Activated CD8-positive, alpha-beta T cell treated with anti-CD3 and anti-CD28 coated beads for 36 hours (primary cell): ENCODE measurements at regions not wholly inside any gene's neighbourhood (a gene's known extent, or its start where the extent isn't known, plus 50 kb on each side); places are given as distances from the start of the nearest gene placed in this dataset.
"Not testable (repeated sequence)": the region's sequence is repeated elsewhere in the genome, so short reads cannot be mapped to it uniquely, and the experiment has no call there.

Experiments
- ATAC-seq: fragments of 200-7000 bp; cut with Tn5 transposase; one replicate; pipeline ENCODE4 v1.10.0; 2021; ENCODE audit warnings: mild to moderate bottlenecking, moderate library complexity
- CTCF ChIA-PET: fragments of 350-600 bp; sonication (Branson Sonifier 250); formaldehyde crosslinking; loops from one replicate; lab custom pipeline; 2021; ENCODE audit warnings: antibody characterized with exemption; lab: Charles Lee
- POLR2A ChIA-PET: fragments of 350-600 bp; sonication (Branson Sonifier 250); formaldehyde crosslinking; loops from one replicate; lab custom pipeline; 2021; ENCODE audit warnings: antibody characterized with exemption; lab: Charles Lee
- DNase-seq: peaks from one replicate; pipeline ENCODE4 v3.0.0-alpha.2; 2020
- H3K27ac Mint-ChIP-seq: one replicate; pipeline ENCODE4 v1.8.0; 2021; ENCODE audit warnings: mild to moderate bottlenecking, mixed read lengths
- H3K27me3 Mint-ChIP-seq: one replicate; pipeline ENCODE4 v1.8.0; 2021; ENCODE audit warnings: mixed read lengths
- H3K36me3 Mint-ChIP-seq: one replicate; pipeline ENCODE4 v1.8.0; 2021; ENCODE audit warnings: low read depth, mixed read lengths
- H3K4me1 Mint-ChIP-seq: one replicate; pipeline ENCODE4 v1.8.0; 2021; ENCODE audit warnings: low read depth, mixed read lengths
- H3K4me3 Mint-ChIP-seq: one replicate; pipeline ENCODE4 v1.8.0; 2021; ENCODE audit warnings: mild to moderate bottlenecking, moderate library complexity, mixed read lengths
- H3K9me3 Mint-ChIP-seq: one replicate; pipeline ENCODE4 v1.8.0; 2021; ENCODE audit warnings: mixed read lengths
- intact Hi-C: fragments of 100-400 bp; cut with micrococcal nuclease; formaldehyde crosslinking; loops from one replicate; pipeline ENCODE4 v1.10.0; 2022
- TF ChIP-seq, protein P1 (sequence below): fragments of 200-600 bp; IDR thresholded peaks from one replicate; pipeline ENCODE4 v1.8.0; 2022; ENCODE audit warnings: antibody characterized with exemption, mild to moderate bottlenecking

DNA sequence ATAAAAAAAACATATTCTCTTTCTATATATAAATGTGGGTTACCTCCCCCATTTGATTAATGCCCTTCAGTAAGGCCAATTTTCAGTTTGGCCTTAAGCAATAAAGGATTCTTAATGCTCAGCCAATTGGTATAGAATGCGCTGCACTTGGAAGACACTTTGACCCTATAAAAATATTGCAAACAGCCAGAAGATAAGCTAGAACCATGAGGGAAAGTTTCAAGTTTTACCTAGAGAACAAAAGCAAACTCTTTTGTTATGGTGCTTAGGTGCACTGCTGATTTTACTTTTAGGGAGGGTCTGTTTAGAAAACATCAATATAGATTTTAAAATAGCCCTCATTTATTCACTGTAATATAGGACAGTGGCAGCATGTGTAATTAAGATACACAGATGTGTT is 251.6 kb upstream of the SLC16A7 start:
- ChIA-PET CTCF (no interaction called here), POLR2A (no interaction called here)
- Mint-ChIP-seq H3K9me3 (peaks cover 7% of the 10 kb centered on the region), H3K27ac (no peak overlapping the region), H3K36me3 (no peaks in the 10 kb centered on the region), H3K4me1 (no peaks in the 10 kb centered on the region), H3K27me3 (no peaks in the 10 kb centered on the region), H3K4me3 (no peak overlapping the region)
- TF ChIP-seq, protein P1, sequence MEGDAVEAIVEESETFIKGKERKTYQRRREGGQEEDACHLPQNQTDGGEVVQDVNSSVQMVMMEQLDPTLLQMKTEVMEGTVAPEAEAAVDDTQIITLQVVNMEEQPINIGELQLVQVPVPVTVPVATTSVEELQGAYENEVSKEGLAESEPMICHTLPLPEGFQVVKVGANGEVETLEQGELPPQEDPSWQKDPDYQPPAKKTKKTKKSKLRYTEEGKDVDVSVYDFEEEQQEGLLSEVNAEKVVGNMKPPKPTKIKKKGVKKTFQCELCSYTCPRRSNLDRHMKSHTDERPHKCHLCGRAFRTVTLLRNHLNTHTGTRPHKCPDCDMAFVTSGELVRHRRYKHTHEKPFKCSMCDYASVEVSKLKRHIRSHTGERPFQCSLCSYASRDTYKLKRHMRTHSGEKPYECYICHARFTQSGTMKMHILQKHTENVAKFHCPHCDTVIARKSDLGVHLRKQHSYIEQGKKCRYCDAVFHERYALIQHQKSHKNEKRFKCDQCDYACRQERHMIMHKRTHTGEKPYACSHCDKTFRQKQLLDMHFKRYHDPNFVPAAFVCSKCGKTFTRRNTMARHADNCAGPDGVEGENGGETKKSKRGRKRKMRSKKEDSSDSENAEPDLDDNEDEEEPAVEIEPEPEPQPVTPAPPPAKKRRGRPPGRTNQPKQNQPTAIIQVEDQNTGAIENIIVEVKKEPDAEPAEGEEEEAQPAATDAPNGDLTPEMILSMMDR, result no peak
- ATAC-seq, result no peak
- no peak for DNase-seq
- intact Hi-C loops, result no loop called here

DNA sequence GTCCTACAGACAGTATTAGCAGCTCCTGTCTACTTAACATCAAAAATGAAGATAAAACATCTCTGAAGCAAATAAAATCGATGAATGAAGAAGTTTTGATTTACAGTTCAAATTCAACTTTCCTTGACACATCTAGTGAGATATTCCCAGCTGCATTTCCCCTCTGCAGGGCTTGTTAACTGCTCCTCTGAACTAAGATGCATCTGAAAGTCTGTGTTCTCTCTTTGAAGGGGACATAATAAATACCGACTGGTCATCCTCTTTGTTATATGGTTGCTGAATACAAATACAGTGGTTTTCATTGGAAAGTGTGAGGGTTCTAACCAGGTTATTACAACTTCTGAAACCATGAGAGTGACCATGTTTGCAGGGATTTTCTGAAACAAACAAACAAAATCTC is 266.4 kb upstream of the SLC16A7 start:
- no peaks in the 10 kb centered on the region for H3K4me1 Mint-ChIP-seq
- ChIA-PET POLR2A (no interaction called here), CTCF (no interaction called here)
- H3K36me3 Mint-ChIP-seq, result no peaks in the 10 kb centered on the region
- no peak overlapping the region for H3K4me3 Mint-ChIP-seq
- H3K9me3 Mint-ChIP-seq, result no peaks in the 10 kb centered on the region
- ATAC-seq (no peak), DNase-seq (no peak)
- TF ChIP-seq, protein P1, result no peak
- H3K27me3 Mint-ChIP-seq, result no peaks in the 10 kb centered on the region
- intact Hi-C loops, result no loop called here
- no peak overlapping the region for H3K27ac Mint-ChIP-seq

DNA sequence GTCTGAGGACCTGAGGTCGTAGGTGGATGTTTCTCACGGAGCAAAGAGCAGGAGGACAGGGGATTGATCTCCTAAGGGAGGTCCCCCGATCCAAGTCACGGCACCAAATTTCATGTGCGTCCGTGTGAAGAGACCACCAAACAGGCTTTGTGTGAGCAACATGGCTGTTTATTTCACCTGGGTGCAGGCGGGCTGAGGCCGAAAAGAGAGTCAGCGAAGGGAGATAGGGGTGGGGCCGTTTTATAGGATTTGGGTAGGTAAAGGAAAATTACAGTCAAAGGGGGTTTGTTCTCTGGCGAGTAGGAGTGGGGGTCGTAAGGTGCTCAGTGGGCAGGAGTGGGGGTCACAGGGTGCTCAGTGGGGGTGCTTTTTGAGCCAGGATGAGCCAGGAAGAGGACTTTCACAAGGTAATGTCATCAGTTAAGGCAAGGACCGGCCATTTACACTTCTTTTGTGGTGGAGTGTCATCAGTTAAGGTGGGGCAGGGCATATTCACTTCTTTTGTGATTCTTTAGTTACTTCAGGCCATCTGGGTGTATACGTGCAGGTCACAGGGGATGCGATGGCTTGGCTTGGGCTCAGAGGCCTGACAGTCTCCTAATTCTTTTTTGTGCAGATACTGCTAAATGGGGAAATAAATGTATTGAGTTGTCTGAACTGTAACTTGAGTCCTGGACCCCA is 267.3 kb upstream of the SLC16A7 start:
- H3K27me3 Mint-ChIP-seq, DNase-seq, H3K27ac Mint-ChIP-seq, POLR2A ChIA-PET, H3K9me3 Mint-ChIP-seq, H3K4me3 Mint-ChIP-seq, intact Hi-C loops, ATAC-seq, H3K4me1 Mint-ChIP-seq, CTCF ChIA-PET, H3K36me3 Mint-ChIP-seq: not testable (repeated sequence)

- H3K36me3 Mint-ChIP-seq, H3K4me1 Mint-ChIP-seq, POLR2A ChIA-PET, H3K9me3 Mint-ChIP-seq, H3K27me3 Mint-ChIP-seq, intact Hi-C loops, DNase-seq, CTCF ChIA-PET, H3K4me3 Mint-ChIP-seq, H3K27ac Mint-ChIP-seq, ATAC-seq: not testable (repeated sequence)
These were observed 269.4 kb upstream of the SLC16A7 start for GRCh38 chr12:59326457-59326856.

DNA sequence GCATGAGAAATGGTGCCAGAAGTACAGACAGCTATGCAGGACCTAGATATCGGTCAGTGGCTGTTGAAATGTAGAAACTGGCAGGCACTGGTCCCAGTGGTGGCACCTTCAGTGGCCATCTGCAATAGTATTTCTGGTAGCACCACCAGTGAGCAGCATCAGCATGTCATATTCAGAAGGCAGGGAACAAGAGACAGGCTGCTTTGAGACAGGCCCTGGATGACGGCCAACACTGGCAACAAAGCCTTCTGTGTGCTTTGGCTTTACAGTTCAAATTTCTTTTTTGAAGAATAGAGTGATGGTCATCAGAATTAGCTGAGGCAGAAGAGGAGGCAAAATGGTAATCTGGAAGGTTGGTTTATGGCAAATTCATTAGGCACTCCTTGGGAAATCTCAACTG is 273.4 kb upstream of the SLC16A7 start:
- intact Hi-C loops, result no loop called here
- no peaks in the 10 kb centered on the region for H3K9me3 Mint-ChIP-seq
- no peak for ATAC-seq
- no peak overlapping the region for H3K27ac Mint-ChIP-seq
- H3K36me3 Mint-ChIP-seq, result no peaks in the 10 kb centered on the region
- H3K27me3 Mint-ChIP-seq, result no peaks in the 10 kb centered on the region
- no peaks in the 10 kb centered on the region for H3K4me1 Mint-ChIP-seq
- no peak for DNase-seq
- TF ChIP-seq, protein P1, result no peak
- H3K4me3 Mint-ChIP-seq, result no peak overlapping the region
- ChIA-PET POLR2A (no interaction called here), CTCF (no interaction called here)

DNA sequence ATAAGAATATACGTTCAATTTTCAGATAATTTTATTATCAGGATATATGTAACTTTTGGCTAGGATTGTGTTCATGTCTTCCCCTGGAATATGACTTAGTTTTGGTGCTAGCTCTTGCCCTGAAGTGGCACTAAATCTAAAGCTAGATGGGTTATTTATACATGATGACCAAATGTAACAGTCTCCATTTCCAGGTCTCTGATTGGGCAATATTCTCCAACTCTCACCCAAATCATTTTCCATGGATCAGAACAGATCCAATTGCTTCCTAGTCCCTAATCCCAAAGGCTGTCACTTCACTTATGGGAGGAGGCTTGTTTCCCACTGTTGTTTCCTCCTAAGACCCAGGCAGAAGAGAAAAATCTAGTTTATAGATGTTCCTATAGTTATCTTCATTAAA is 274.6 kb upstream of the SLC16A7 start:
- no peak overlapping the region for H3K4me3 Mint-ChIP-seq
- ChIA-PET CTCF (interaction anchor here (0.8 kb wide), 1 partner anchor 8 kb away, joined by 3 read pairs; no protein-coding TSS in a partner anchor), POLR2A (no interaction called here)
- TF ChIP-seq, protein P1, result no peak
- ATAC-seq, result no peak
- no peaks in the 10 kb centered on the region for H3K27me3 Mint-ChIP-seq
- no peak for DNase-seq
- no peak overlapping the region for H3K27ac Mint-ChIP-seq
- no peaks in the 10 kb centered on the region for H3K9me3 Mint-ChIP-seq
- intact Hi-C loops, result no loop called here
- H3K36me3 Mint-ChIP-seq, result no peaks in the 10 kb centered on the region
- H3K4me1 Mint-ChIP-seq, result no peaks in the 10 kb centered on the region
